Liver (tissue), 7 donors: ENCODE measurements at regions not wholly inside any gene's neighbourhood (a gene's known extent, or its start where the extent isn't known, plus 50 kb on each side); places are given as distances from the start of the nearest gene placed in this dataset.

Experiments used
- DNase-seq: peaks from one replicate; pipeline ENCODE4 v3.0.0-alpha.2; 2017; ENCODE audit warnings: low spot score
- H3K27ac ChIP-seq, 2 donors: one replicate each; pipeline ENCODE4 v1.7.0; 2013; ENCODE audit warnings: inconsistent platforms in 2 of 2, low read length in 2 of 2, control low read depth in 1 of 2, low read depth in 1 of 2, mild to moderate bottlenecking in 1 of 2
- H3K27me3 ChIP-seq, 4 donors: one replicate each; pipeline versions ENCODE4 v1.6.1 to v1.7.0; 2013; ENCODE audit warnings: low read length in 3 of 4, inconsistent platforms in 1 of 4, mild to moderate bottlenecking in 1 of 4, moderate library complexity in 1 of 4; ENCODE audit not compliant: control insufficient read depth in 4 of 4, insufficient read depth in 4 of 4
- H3K36me3 ChIP-seq, 4 donors: one replicate each; pipeline versions ENCODE4 v1.6.1 to v1.7.0; 2013; ENCODE audit warnings: low read length in 3 of 4, mild to moderate bottlenecking in 3 of 4, low read depth in 1 of 4, moderate library complexity in 1 of 4; ENCODE audit not compliant: control insufficient read depth in 4 of 4, insufficient read depth in 3 of 4
- H3K4me1 ChIP-seq, 4 donors: one replicate each; pipeline versions ENCODE4 v1.6.1 to v1.7.0; 2013; ENCODE audit warnings: low read length in 3 of 4, mild to moderate bottlenecking in 3 of 4, moderate library complexity in 1 of 4; ENCODE audit not compliant: control insufficient read depth in 4 of 4, insufficient read depth in 4 of 4
- H3K4me3 ChIP-seq, 3 donors: one replicate each; pipeline versions ENCODE4 v1.6.1 to v1.7.0; 2013; ENCODE audit warnings: low read length in 3 of 3, control low read depth in 1 of 3, low read depth in 1 of 3, mild to moderate bottlenecking in 1 of 3
- H3K9ac ChIP-seq, 2 donors: one replicate each; pipeline ENCODE4 v1.7.0; 2013; ENCODE audit warnings: low read length in 2 of 2, mild to moderate bottlenecking in 2 of 2, moderate library complexity in 2 of 2, control low read depth in 1 of 2, low read depth in 1 of 2
- H3K9me3 ChIP-seq, 4 donors: one replicate each; pipeline versions ENCODE4 v1.6.1 to v1.7.0; 2013; ENCODE audit warnings: low read length in 3 of 4; ENCODE audit not compliant: control insufficient read depth in 4 of 4
- ATF3 ChIP-seq: IDR thresholded peaks from 2 replicates; pipeline ENCODE4 v1.6.1; 2016; ENCODE audit warnings: antibody characterized with exemption
- FOXA1 ChIP-seq: IDR thresholded peaks from 2 replicates; pipeline ENCODE4 v1.6.1; 2016; ENCODE audit warnings: antibody characterized with exemption
- FOXA2 ChIP-seq: IDR thresholded peaks from 2 replicates; pipeline ENCODE4 v1.6.1; 2016; ENCODE audit warnings: antibody characterized with exemption
- GABPA ChIP-seq, 2 donors: IDR thresholded peaks in 1 of 2; conservative IDR thresholded peaks in 1 of 2; 2 replicates each; pipeline ENCODE4 v1.6.1; 2016; ENCODE audit warnings: antibody characterized with exemption in 2 of 2, mild to moderate bottlenecking in 1 of 2, moderate library complexity in 1 of 2
- HNF4A ChIP-seq, 2 donors: conservative IDR thresholded peaks; 2 replicates each; pipeline ENCODE4 v1.6.1; 2016; ENCODE audit warnings: antibody characterized with exemption in 2 of 2, mild to moderate bottlenecking in 2 of 2
- HNF4G ChIP-seq: IDR thresholded peaks from 2 replicates; pipeline ENCODE4 v1.6.1; 2016; ENCODE audit warnings: antibody characterized with exemption
- NR2F2 ChIP-seq: IDR thresholded peaks from 2 replicates; pipeline ENCODE4 v1.6.1; 2016; ENCODE audit warnings: antibody characterized with exemption
- RAD21 ChIP-seq, 2 donors: IDR thresholded peaks; 2 replicates each; pipeline ENCODE4 v1.6.1; 2016; ENCODE audit warnings: antibody characterized with exemption in 2 of 2, mild to moderate bottlenecking in 2 of 2
- SP1 ChIP-seq: IDR thresholded peaks from 2 replicates; pipeline ENCODE4 v1.6.1; 2018; ENCODE audit warnings: antibody characterized with exemption, mild to moderate bottlenecking
- TAF1 ChIP-seq: conservative IDR thresholded peaks from 2 replicates; pipeline ENCODE4 v1.6.1; 2016; ENCODE audit warnings: antibody characterized with exemption, mild to moderate bottlenecking
- YY1 ChIP-seq: IDR thresholded peaks from 2 replicates; pipeline ENCODE4 v1.6.1; 2016; ENCODE audit warnings: antibody characterized with exemption, mild to moderate bottlenecking
- WGBS: extraction: QIAGEN DNeasy Blood & Tissue Kit; methylation state at CpG from one replicate; pipeline ENCODE4 v1.1.7; 2013; 5-methylcytosine and 5-hydroxymethylcytosine counted together
- TF ChIP-seq, protein P1 (sequence below): IDR thresholded peaks from 2 replicates; pipeline ENCODE4 v1.6.1; 2016; ENCODE audit warnings: antibody characterized with exemption, mild to moderate bottlenecking
- TF ChIP-seq, protein P2 (sequence below): IDR thresholded peaks from 2 replicates; pipeline ENCODE4 v1.6.1; 2016; ENCODE audit warnings: antibody characterized with exemption
- donor health status: healthy.
- donor health status: healthy.
- donor health status: healthy.
- donor health status: healthy.

- Histone ChIP-seq H3K27me3 (no peaks in the 10 kb centered on the region), H3K4me1 (no peaks in the 10 kb centered on the region), H3K36me3 (no peaks in the 10 kb centered on the region), H3K9me3 (no peaks in the 10 kb centered on the region), H3K9ac (no peak overlapping the region), H3K27ac (no peak overlapping the region), H3K4me3 (no peak overlapping the region)
- TF ChIP-seq, protein P1, sequence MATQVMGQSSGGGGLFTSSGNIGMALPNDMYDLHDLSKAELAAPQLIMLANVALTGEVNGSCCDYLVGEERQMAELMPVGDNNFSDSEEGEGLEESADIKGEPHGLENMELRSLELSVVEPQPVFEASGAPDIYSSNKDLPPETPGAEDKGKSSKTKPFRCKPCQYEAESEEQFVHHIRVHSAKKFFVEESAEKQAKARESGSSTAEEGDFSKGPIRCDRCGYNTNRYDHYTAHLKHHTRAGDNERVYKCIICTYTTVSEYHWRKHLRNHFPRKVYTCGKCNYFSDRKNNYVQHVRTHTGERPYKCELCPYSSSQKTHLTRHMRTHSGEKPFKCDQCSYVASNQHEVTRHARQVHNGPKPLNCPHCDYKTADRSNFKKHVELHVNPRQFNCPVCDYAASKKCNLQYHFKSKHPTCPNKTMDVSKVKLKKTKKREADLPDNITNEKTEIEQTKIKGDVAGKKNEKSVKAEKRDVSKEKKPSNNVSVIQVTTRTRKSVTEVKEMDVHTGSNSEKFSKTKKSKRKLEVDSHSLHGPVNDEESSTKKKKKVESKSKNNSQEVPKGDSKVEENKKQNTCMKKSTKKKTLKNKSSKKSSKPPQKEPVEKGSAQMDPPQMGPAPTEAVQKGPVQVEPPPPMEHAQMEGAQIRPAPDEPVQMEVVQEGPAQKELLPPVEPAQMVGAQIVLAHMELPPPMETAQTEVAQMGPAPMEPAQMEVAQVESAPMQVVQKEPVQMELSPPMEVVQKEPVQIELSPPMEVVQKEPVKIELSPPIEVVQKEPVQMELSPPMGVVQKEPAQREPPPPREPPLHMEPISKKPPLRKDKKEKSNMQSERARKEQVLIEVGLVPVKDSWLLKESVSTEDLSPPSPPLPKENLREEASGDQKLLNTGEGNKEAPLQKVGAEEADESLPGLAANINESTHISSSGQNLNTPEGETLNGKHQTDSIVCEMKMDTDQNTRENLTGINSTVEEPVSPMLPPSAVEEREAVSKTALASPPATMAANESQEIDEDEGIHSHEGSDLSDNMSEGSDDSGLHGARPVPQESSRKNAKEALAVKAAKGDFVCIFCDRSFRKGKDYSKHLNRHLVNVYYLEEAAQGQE: no peak
- TF ChIP-seq TAF1 (no peak), YY1 (no peak), RAD21 (IDR thresholded peaks at IDR 0.05) (no peak), NR2F2 (no peak), HNF4A (conservative IDR thresholded peaks at IDR 0.05) (no peak), GABPA (IDR thresholded peaks at IDR 0.05 in 1 of 2, conservative IDR thresholded peaks at IDR 0.05 in 1 of 2) (no peak), FOXA2 (no peak), ATF3 (no peak), SP1 (no peak), FOXA1 (no peak)
- TF ChIP-seq, protein P2, sequence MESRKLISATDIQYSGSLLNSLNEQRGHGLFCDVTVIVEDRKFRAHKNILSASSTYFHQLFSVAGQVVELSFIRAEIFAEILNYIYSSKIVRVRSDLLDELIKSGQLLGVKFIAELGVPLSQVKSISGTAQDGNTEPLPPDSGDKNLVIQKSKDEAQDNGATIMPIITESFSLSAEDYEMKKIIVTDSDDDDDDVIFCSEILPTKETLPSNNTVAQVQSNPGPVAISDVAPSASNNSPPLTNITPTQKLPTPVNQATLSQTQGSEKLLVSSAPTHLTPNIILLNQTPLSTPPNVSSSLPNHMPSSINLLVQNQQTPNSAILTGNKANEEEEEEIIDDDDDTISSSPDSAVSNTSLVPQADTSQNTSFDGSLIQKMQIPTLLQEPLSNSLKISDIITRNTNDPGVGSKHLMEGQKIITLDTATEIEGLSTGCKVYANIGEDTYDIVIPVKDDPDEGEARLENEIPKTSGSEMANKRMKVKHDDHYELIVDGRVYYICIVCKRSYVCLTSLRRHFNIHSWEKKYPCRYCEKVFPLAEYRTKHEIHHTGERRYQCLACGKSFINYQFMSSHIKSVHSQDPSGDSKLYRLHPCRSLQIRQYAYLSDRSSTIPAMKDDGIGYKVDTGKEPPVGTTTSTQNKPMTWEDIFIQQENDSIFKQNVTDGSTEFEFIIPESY: no peak
- WGBS: 69% methylated on average over 2 of the region's 2 CpGs
- no peak for DNase-seq
Measured at GRCh38 chr4:160716551-160716950, 1447.2 kb downstream of the FSTL5 start.

- Histone ChIP-seq H3K4me3 (no peak overlapping the region), H3K27me3 (no peaks in the 10 kb centered on the region), H3K27ac (no peak overlapping the region), H3K9ac (no peak overlapping the region), H3K36me3 (no peaks in the 10 kb centered on the region), H3K4me1 (no peaks in the 10 kb centered on the region), H3K9me3 (no peaks in the 10 kb centered on the region)
- DNase-seq: no peak
- TF ChIP-seq HNF4A (conservative IDR thresholded peaks at IDR 0.05) (no peak), GABPA (IDR thresholded peaks at IDR 0.05 in 1 of 2, conservative IDR thresholded peaks at IDR 0.05 in 1 of 2) (no peak)
- WGBS: 73% methylated on average over 2 of the region's 2 CpGs
Measured at GRCh38 chr4:160717848-160718247, 1446.0 kb downstream of the FSTL5 start.

GRCh38 chr4:160724063-160724462 is 1439.7 kb downstream of the FSTL5 start:
- Histone ChIP-seq H3K27ac (no peak overlapping the region), H3K36me3 (no peaks in the 10 kb centered on the region), H3K27me3 (no peaks in the 10 kb centered on the region), H3K9me3 (no peaks in the 10 kb centered on the region), H3K4me3 (no peak overlapping the region), H3K4me1 (no peaks in the 10 kb centered on the region), H3K9ac (no peak overlapping the region)
- no peak for TF ChIP-seq HNF4G
- no peak for DNase-seq
